GM19463 (cell line): ENCODE measurements at regions not wholly inside any gene's neighbourhood (a gene's known extent, or its start where the extent isn't known, plus 50 kb on each side); places are given as distances from the start of the nearest gene placed in this dataset.
"Not testable (repeated sequence)": the region's sequence is repeated elsewhere in the genome, so short reads cannot be mapped to it uniquely, and the experiment has no call there.

Experiments used
- ATAC-seq: cut with Tn5 transposase; IDR thresholded peaks from one replicate; pipeline ENCODE4 v1.9.1; 2021; ENCODE audit warnings: mild to moderate bottlenecking, moderate library complexity; ENCODE audit not compliant: unreplicated experiment

GRCh38 chr3:40923651-40924050 lies 275.7 kb upstream of the CTNNB1 start:
- no peak for ATAC-seq

GRCh38 chr3:40924559-40925141 lies 274.7 kb upstream of the CTNNB1 start:
- no peak for ATAC-seq

GRCh38 chr3:40925231-40925630 lies 274.1 kb upstream of the CTNNB1 start:
- no peak for ATAC-seq

GRCh38 chr3:40930131-40930538 lies 269.2 kb upstream of the CTNNB1 start:
- no peak for ATAC-seq

GRCh38 chr3:40930756-40931155 lies 268.5 kb upstream of the CTNNB1 start:
- no peak for ATAC-seq

- ATAC-seq = no peak
These were observed 260.7 kb upstream of the CTNNB1 start for GRCh38 chr3:40938591-40938990.

GRCh38 chr3:40939030-40939740 lies 260.1 kb upstream of the CTNNB1 start:
- ATAC-seq = no peak

- no peak for ATAC-seq
These were observed 259.6 kb upstream of the CTNNB1 start for GRCh38 chr3:40939741-40940130.

GRCh38 chr3:40940651-40941050 lies 258.7 kb upstream of the CTNNB1 start:
- ATAC-seq = no peak

- not testable (repeated sequence) for ATAC-seq
These were observed 252.3 kb upstream of the CTNNB1 start for GRCh38 chr3:40947022-40947421.

GRCh38 chr3:40949347-40949746 lies 250.0 kb upstream of the CTNNB1 start:
- ATAC-seq = not testable (repeated sequence)

- no peak for ATAC-seq
These were observed 247.7 kb upstream of the CTNNB1 start for GRCh38 chr3:40951636-40952035.

GRCh38 chr3:40961104-40961857 lies 238.0 kb upstream of the CTNNB1 start:
- no peak for ATAC-seq

GRCh38 chr3:40962721-40963120 lies 236.6 kb upstream of the CTNNB1 start:
- ATAC-seq = no peak

- no peak for ATAC-seq
These were observed 230.6 kb upstream of the CTNNB1 start for GRCh38 chr3:40968666-40969065.

GRCh38 chr3:40969341-40969740 lies 230.0 kb upstream of the CTNNB1 start:
- no peak for ATAC-seq

- no peak for ATAC-seq
These were observed 229.4 kb upstream of the CTNNB1 start for GRCh38 chr3:40969756-40970466.

- ATAC-seq = peak; percentile 95
These were observed 227.8 kb upstream of the CTNNB1 start for GRCh38 chr3:40971191-40972168.

GRCh38 chr3:40972350-40972749 lies 227.0 kb upstream of the CTNNB1 start:
- no peak for ATAC-seq

GRCh38 chr3:40973141-40973540 lies 226.2 kb upstream of the CTNNB1 start:
- no peak for ATAC-seq
